Activated CD4-positive, alpha-beta memory T cell treated with anti-CD3 and anti-CD28 coated beads for 36 hours (primary cell): ENCODE measurements at regions not wholly inside any gene's neighbourhood (a gene's known extent, or its start where the extent isn't known, plus 50 kb on each side); places are given as distances from the start of the nearest gene placed in this dataset.

Experiments
- CTCF ChIA-PET: fragments of 350-600 bp; sonication (Branson Sonifier 250); formaldehyde crosslinking; loops from one replicate; lab custom pipeline; 2021; ENCODE audit warnings: antibody characterized with exemption, inconsistent platforms; lab: Charles Lee
- POLR2A ChIA-PET: fragments of 350-600 bp; sonication (Branson Sonifier 250); formaldehyde crosslinking; loops from one replicate; lab custom pipeline; 2021; ENCODE audit warnings: antibody characterized with exemption; lab: Charles Lee
- DNase-seq: peaks from one replicate; pipeline ENCODE4 v3.0.0-alpha.2; 2020
- H3K27ac Mint-ChIP-seq: one replicate; pipeline ENCODE4 v1.8.0; 2021; ENCODE audit warnings: mixed read lengths
- H3K27me3 Mint-ChIP-seq: one replicate; pipeline ENCODE4 v1.8.0; 2021; ENCODE audit warnings: mixed read lengths
- H3K36me3 Mint-ChIP-seq: one replicate; pipeline ENCODE4 v1.8.0; 2021; ENCODE audit warnings: mixed read lengths
- H3K4me1 Mint-ChIP-seq: one replicate; pipeline ENCODE4 v1.8.0; 2021; ENCODE audit warnings: low read depth, mixed read lengths
- H3K4me3 Mint-ChIP-seq: one replicate; pipeline ENCODE4 v1.8.0; 2021; ENCODE audit warnings: mild to moderate bottlenecking, mixed read lengths
- H3K9me3 Mint-ChIP-seq: one replicate; pipeline ENCODE4 v1.8.0; 2021; ENCODE audit warnings: mixed read lengths
- intact Hi-C: fragments of 100-400 bp; cut with micrococcal nuclease; formaldehyde crosslinking; loops from one replicate; pipeline ENCODE4 v1.15.1; 2023

DNA sequence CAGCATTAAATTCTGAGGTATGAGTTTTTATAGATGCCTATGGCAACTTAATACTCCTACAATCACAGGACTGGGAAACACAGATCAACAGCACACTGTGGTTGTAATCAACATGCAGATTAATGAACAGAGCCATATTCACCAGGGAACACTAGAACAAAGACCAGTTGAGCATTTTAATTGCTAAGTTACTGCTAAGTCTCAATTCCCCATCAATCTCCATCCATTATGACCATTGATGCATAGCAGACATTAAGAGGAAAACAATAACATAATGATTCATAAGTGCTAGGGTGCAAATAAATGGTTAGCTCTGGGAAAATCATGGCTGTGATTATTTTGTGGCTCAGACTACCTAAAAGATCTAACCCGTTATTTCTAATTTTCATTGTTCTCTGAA, 505.6 kb downstream of the TRHDE start:
- DNase-seq, result no peak
- ChIA-PET CTCF (no interaction called here), POLR2A (no interaction called here)
- H3K27ac Mint-ChIP-seq, result no peak overlapping the region
- intact Hi-C loops, result no loop called here
- no peaks in the 10 kb centered on the region for H3K9me3 Mint-ChIP-seq
- no peak overlapping the region for H3K4me3 Mint-ChIP-seq
- H3K27me3 Mint-ChIP-seq, result no peaks in the 10 kb centered on the region
- no peaks in the 10 kb centered on the region for H3K36me3 Mint-ChIP-seq
- H3K4me1 Mint-ChIP-seq, result no peaks in the 10 kb centered on the region

GRCh38 chr12:72790273-72790672, 518.1 kb downstream of the TRHDE start:
- Mint-ChIP-seq H3K4me3 (no peak overlapping the region), H3K27me3 (no peaks in the 10 kb centered on the region), H3K27ac (no peak overlapping the region), H3K9me3 (peaks cover 6% of the 10 kb centered on the region), H3K36me3 (no peaks in the 10 kb centered on the region), H3K4me1 (no peaks in the 10 kb centered on the region)
- no peak for DNase-seq
- POLR2A ChIA-PET, result no interaction called here
- intact Hi-C loops, result no loop called here
- CTCF ChIA-PET, result no interaction called here

DNA sequence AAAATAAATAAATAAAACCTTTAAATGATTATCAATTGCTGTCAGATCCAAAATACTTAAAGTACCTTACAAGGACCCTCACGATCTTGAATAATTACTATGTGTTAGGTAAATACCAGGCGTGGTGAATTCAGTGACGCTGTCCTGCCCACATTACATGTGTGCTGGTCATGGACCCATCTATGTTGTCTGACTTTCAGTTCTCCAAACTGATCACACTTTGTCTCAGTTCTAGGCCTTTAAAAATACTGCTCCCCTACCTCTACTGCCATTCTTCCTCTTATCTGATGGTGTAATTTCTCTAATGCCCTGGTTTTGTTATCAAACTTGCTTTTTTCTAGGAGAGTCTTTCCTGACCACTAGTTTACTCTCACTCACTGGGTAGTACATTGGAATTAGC, 520.7 kb downstream of the TRHDE start:
- Mint-ChIP-seq H3K36me3 (no peaks in the 10 kb centered on the region), H3K27me3 (no peaks in the 10 kb centered on the region)

DNA sequence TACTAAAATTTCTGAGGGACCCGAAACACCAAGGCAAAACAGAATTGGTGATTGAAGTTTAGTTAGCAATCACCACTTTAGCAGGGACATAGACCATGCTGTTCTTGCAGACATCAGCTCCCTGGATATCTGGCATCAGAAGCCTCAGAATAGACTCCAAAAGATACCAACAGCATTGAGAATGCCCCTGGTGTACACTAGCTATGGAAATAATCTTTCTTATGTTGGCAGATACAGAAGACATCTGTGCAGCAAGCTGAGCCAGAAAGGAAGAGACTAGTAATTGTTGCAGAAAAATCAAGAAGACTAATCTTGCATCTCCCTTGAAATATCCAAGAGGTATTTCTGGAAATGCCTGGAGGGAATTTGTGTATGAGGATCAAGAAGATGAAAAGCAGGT, 521.6 kb downstream of the TRHDE start:
- POLR2A ChIA-PET, result no interaction called here
- Mint-ChIP-seq H3K27ac (no peak overlapping the region), H3K4me1 (no peaks in the 10 kb centered on the region), H3K27me3 (no peaks in the 10 kb centered on the region), H3K36me3 (no peaks in the 10 kb centered on the region), H3K9me3 (peaks cover 20% of the 10 kb centered on the region), H3K4me3 (no peak overlapping the region)
- no peak for DNase-seq
- CTCF ChIA-PET, result no interaction called here
- intact Hi-C loops, result no loop called here

More for the DNA sequence above, 520.7 kb downstream of the TRHDE start:
- H3K27ac Mint-ChIP-seq, result no peak overlapping the region
- POLR2A ChIA-PET, result no interaction called here
- no peaks in the 10 kb centered on the region for H3K4me1 Mint-ChIP-seq
- CTCF ChIA-PET, result no interaction called here
- intact Hi-C loops, result no loop called here
- peaks cover 20% of the 10 kb centered on the region for H3K9me3 Mint-ChIP-seq
- DNase-seq, result no peak
- H3K4me3 Mint-ChIP-seq, result no peak overlapping the region

DNA sequence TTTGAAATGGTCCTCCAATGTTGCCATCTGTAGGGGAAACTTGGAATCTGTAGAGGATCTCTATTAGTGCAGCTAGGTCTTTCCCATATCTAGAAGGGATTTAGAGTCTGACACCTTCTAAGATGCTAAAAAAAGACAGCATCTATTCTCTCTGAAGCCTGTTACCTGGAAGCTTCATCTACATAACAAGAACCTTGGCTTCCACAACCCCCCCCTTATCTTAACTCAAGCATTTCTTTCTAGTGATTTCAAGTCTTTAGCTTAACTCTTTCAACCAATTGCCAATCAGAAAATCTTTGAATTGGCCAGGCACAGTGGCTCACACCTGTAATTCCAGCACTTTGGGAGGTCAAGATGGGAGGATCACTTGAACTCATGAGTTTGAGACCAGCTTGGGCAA, 543.3 kb downstream of the TRHDE start:
- no peak for DNase-seq
- Mint-ChIP-seq H3K27ac (no peak overlapping the region), H3K27me3 (no peaks in the 10 kb centered on the region), H3K4me1 (no peaks in the 10 kb centered on the region), H3K4me3 (no peak overlapping the region), H3K9me3 (peaks cover 21% of the 10 kb centered on the region), H3K36me3 (no peaks in the 10 kb centered on the region)
- intact Hi-C loops, result no loop called here
- ChIA-PET CTCF (no interaction called here), POLR2A (no interaction called here)

- Mint-ChIP-seq H3K4me1 (no peaks in the 10 kb centered on the region), H3K4me3 (no peak overlapping the region), H3K36me3 (no peaks in the 10 kb centered on the region), H3K27me3 (no peaks in the 10 kb centered on the region), H3K9me3 (peaks cover 3% of the 10 kb centered on the region), H3K27ac (no peak overlapping the region)
- CTCF ChIA-PET, result no interaction called here
- intact Hi-C loops, result no loop called here
- POLR2A ChIA-PET, result no interaction called here
- no peak for DNase-seq
Measured at GRCh38 chr12:72828662-72829324, 556.6 kb downstream of the TRHDE start.

- intact Hi-C loops, result no loop called here
- Mint-ChIP-seq H3K27ac (no peak overlapping the region), H3K27me3 (no peaks in the 10 kb centered on the region), H3K4me1 (no peaks in the 10 kb centered on the region), H3K36me3 (no peaks in the 10 kb centered on the region), H3K9me3 (peaks cover 3% of the 10 kb centered on the region), H3K4me3 (no peak overlapping the region)
- ChIA-PET POLR2A (no interaction called here), CTCF (no interaction called here)
- no peak for DNase-seq
Measured at GRCh38 chr12:72829838-72830237, 557.7 kb downstream of the TRHDE start.

DNA sequence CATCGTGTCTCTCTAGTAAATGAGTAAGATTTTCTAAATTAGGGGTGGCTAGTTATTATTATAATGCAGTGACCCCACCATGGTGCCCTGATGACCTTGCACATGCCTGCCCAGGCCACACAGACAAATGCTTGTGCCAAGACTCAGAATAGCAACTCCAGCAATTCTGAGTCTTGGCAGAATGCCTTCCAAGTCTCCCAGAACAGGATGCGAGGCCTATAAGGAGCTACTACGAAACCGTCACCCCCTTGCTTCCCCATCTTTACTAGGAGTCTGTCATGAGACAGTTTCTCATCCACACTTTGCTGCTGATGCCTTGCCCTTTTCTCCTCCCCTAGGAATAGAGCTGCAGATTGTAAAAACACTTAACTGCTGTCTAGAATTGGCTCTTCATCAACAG, 559.9 kb downstream of the TRHDE start:
- intact Hi-C loops, result no loop called here
- H3K9me3 Mint-ChIP-seq, result no peaks in the 10 kb centered on the region
- POLR2A ChIA-PET, result no interaction called here
- H3K27me3 Mint-ChIP-seq, result no peaks in the 10 kb centered on the region
- CTCF ChIA-PET, result no interaction called here
- no peak overlapping the region for H3K4me3 Mint-ChIP-seq
- H3K36me3 Mint-ChIP-seq, result no peaks in the 10 kb centered on the region
- no peaks in the 10 kb centered on the region for H3K4me1 Mint-ChIP-seq
- no peak overlapping the region for H3K27ac Mint-ChIP-seq
- DNase-seq, result no peak

DNA sequence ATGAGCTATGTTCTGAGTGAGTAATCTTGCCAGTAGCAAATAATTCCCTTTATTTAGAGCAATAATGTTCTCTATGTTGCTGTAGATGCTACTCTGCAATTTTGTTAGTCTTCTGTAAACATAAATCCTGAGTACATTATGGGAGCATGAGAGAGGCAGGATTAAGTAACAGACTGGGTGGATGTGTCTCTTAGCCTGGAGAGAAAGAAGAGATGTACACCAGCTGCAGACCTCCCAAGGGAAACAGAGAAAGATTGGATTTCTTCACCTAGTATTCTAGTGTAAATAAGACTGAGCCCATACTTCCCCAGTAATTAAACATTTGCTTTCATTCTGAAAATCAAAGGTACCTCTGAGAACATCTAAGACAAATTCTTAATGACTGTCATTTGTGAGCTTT, 564.0 kb downstream of the TRHDE start:
- H3K36me3 Mint-ChIP-seq, result no peaks in the 10 kb centered on the region
- no peak overlapping the region for H3K4me3 Mint-ChIP-seq
- no peak overlapping the region for H3K27ac Mint-ChIP-seq
- ChIA-PET CTCF (no interaction called here), POLR2A (no interaction called here)
- H3K9me3 Mint-ChIP-seq, result peaks cover under 1% of the 10 kb centered on the region
- H3K27me3 Mint-ChIP-seq, result no peaks in the 10 kb centered on the region
- H3K4me1 Mint-ChIP-seq, result no peaks in the 10 kb centered on the region
- intact Hi-C loops, result no loop called here
- no peak for DNase-seq

DNA sequence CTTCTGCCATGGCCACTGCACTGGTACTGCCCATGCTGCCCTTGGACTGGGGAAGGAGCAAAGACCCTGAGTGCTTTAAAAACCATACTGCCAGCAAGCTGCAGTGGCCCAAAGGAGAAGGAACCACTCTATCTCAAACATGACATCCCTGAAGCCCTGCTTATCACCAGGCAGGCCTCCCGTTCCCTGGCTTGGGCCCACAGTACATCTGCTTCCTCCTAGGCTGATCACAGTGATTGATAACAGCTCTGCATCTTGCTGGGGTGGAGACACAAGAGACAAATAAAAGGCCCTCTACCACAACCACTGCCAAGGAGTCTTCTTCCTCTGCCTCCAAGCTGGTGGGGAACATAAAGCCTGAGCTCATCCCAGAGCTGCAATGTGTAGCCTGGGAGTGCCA, 567.5 kb downstream of the TRHDE start:
- intact Hi-C loops, result no loop called here
- POLR2A ChIA-PET, result no interaction called here

DNA sequence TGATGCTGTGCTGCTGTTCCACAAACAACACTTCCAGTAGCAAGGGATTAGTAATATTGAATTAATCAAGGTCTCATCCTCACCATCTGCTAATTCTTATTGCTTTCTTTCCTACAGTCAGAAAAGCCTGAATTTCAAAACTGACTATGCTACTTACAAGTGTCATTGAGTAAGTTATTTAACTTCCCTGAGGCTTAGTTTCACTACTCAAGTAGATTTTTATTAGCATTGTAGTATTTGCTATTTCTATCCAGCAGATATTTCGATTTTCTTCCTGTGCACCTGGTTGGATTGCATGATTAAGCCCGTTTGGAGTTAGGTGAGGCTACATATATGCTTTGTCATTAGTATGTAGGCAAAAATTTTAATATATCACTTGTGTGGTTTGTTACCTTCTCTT, 591.5 kb downstream of the TRHDE start:
- Mint-ChIP-seq H3K4me1 (no peaks in the 10 kb centered on the region), H3K36me3 (no peaks in the 10 kb centered on the region), H3K9me3 (peaks cover 5% of the 10 kb centered on the region), H3K4me3 (no peak overlapping the region), H3K27me3 (no peaks in the 10 kb centered on the region), H3K27ac (no peak overlapping the region)
- ChIA-PET CTCF (interaction anchor here (0.6 kb wide), 1 partner anchor 13 kb away, joined by 3 read pairs; no protein-coding TSS in a partner anchor), POLR2A (no interaction called here)
- intact Hi-C loops, result no loop called here
- no peak for DNase-seq

More for the DNA sequence above, 567.5 kb downstream of the TRHDE start:
- Mint-ChIP-seq H3K4me1 (no peaks in the 10 kb centered on the region), H3K9me3 (peaks cover 11% of the 10 kb centered on the region), H3K36me3 (no peaks in the 10 kb centered on the region), H3K4me3 (no peak overlapping the region), H3K27ac (no peak overlapping the region), H3K27me3 (no peaks in the 10 kb centered on the region)
- no peak for DNase-seq
- CTCF ChIA-PET, result no interaction called here

- DNase-seq, result no peak
- ChIA-PET CTCF (no interaction called here), POLR2A (no interaction called here)
- no peak overlapping the region for H3K27ac Mint-ChIP-seq
- H3K4me1 Mint-ChIP-seq, result no peaks in the 10 kb centered on the region
- H3K9me3 Mint-ChIP-seq, result peaks cover 4% of the 10 kb centered on the region
- H3K36me3 Mint-ChIP-seq, result no peaks in the 10 kb centered on the region
- no peak overlapping the region for H3K4me3 Mint-ChIP-seq
- H3K27me3 Mint-ChIP-seq, result no peaks in the 10 kb centered on the region
- intact Hi-C loops, result no loop called here
Measured at GRCh38 chr12:72865921-72866320, 593.8 kb downstream of the TRHDE start.

DNA sequence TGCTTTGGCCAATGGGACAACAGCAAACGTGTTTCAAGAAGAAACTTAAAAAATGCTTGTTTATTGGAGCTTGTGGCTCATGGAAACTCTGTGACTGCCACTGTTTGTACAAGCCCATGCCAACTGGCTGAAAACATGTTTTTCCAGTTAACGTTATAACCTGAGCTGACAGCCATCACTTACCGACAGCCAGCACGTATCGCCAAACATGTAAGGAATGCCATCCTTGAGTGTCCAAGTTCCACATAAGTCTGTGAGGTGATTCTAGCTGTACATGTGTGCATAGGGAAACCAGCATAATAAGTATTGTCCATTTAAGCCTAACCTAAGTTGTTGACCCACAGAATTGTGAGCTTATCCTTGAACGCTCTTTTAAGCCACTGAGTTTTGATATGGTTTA, 596.9 kb downstream of the TRHDE start:
- POLR2A ChIA-PET, result no interaction called here
- DNase-seq, result no peak
- H3K36me3 Mint-ChIP-seq, result no peaks in the 10 kb centered on the region
- H3K27me3 Mint-ChIP-seq, result no peaks in the 10 kb centered on the region
- no peak overlapping the region for H3K4me3 Mint-ChIP-seq
- intact Hi-C loops, result no loop called here
- peaks cover 8% of the 10 kb centered on the region for H3K9me3 Mint-ChIP-seq
- H3K4me1 Mint-ChIP-seq, result no peaks in the 10 kb centered on the region
- CTCF ChIA-PET, result interaction anchor here (0.7 kb wide), 1 partner anchor 35 kb away, joined by 3 read pairs; no protein-coding TSS in a partner anchor
- no peak overlapping the region for H3K27ac Mint-ChIP-seq
